HEK293 (cell line): ENCODE measurements at regions not wholly inside any gene's neighbourhood (a gene's known extent, or its start where the extent isn't known, plus 50 kb on each side); places are given as distances from the start of the nearest gene placed in this dataset.

Experiments
- CTCF ChIA-PET: fragments of 350-600 bp; formaldehyde crosslinking; extraction: SDS; loops from one replicate; lab custom pipeline; 2021; ENCODE audit warnings: antibody characterized with exemption; lab: Yijun Ruan, JAX
- POLR2A ChIA-PET: fragments of 300-600 bp; formaldehyde crosslinking; extraction: SDS; loops from one replicate; lab custom pipeline; 2020; ENCODE audit warnings: antibody characterized with exemption, inconsistent platforms; lab: Yijun Ruan, JAX
- H3K27ac ChIP-seq: fragments of 200-500 bp; sonication (Bioruptor generic); 2 replicates; pipeline ENCODE4 v1.5.1; 2014; ENCODE audit warnings: low read depth, low read length, control low read depth, inconsistent platforms; ENCODE audit errors: extremely low read depth
- H3K36me3 ChIP-seq, 2 experiments: fragments of 200-500 bp in 1 of 2; sonication (Bioruptor generic) in 1 of 2; 1 replicate in 1 of 2; 2 replicates in 1 of 2; pipeline ENCODE4 v1.5.1; 2014 to 2017; ENCODE audit warnings: inconsistent platforms in 2 of 2, low read length in 2 of 2; ENCODE audit not compliant: control insufficient read depth in 2 of 2, insufficient read depth in 1 of 2
- H3K4me1 ChIP-seq: fragments of 200-500 bp; sonication (Bioruptor generic); 2 replicates; pipeline ENCODE4 v1.5.1; 2014; ENCODE audit warnings: mild to moderate bottlenecking, low read length, inconsistent platforms; ENCODE audit not compliant: control insufficient read depth, insufficient read depth
- H3K4me3 ChIP-seq: 2 replicates; pipeline ENCODE4 v1.5.1; 2011; ENCODE audit warnings: low read depth, mild to moderate bottlenecking, control low read depth, low read length, moderate library complexity
- H3K9me3 ChIP-seq: fragments of 200-500 bp; sonication (Bioruptor generic); 2 replicates; pipeline ENCODE4 v1.5.1; 2014; ENCODE audit warnings: low read depth, low read length, inconsistent platforms; ENCODE audit not compliant: control insufficient read depth, insufficient read depth
- BCL11A ChIP-seq: fragments of 450-650 bp; formaldehyde crosslinking; IDR thresholded peaks from 2 replicates; pipeline ENCODE4 v1.5.1; 2016; ENCODE audit warnings: low read depth, missing biosample characterization, missing genetic modification characterization
- HOXC10 ChIP-seq: sonication (generic); formaldehyde crosslinking; IDR thresholded peaks from 2 replicates; pipeline ENCODE4 v1.8.1; 2023; ENCODE audit warnings: mild to moderate bottlenecking, missing genetic modification reagents
- KLF8 ChIP-seq: fragments of 450-650 bp; formaldehyde crosslinking; IDR thresholded peaks from 2 replicates; pipeline ENCODE4 v1.5.1; 2016; ENCODE audit warnings: missing biosample characterization, missing genetic modification characterization
- MYNN ChIP-seq: fragments of 450-650 bp; formaldehyde crosslinking; IDR thresholded peaks from 2 replicates; pipeline ENCODE4 v1.5.1; 2016; ENCODE audit warnings: missing biosample characterization, missing genetic modification characterization, borderline replicate concordance
- ZBTB1 ChIP-seq: fragments of 450-650 bp; formaldehyde crosslinking; IDR thresholded peaks from 2 replicates; pipeline ENCODE4 v1.5.1; 2016; ENCODE audit warnings: missing biosample characterization, missing genetic modification characterization
- ZBTB10 ChIP-seq: fragments of 450-650 bp; formaldehyde crosslinking; IDR thresholded peaks from 2 replicates; pipeline ENCODE4 v1.5.1; 2016; ENCODE audit warnings: missing biosample characterization, missing genetic modification characterization
- ZNF2 ChIP-seq: fragments of 450-650 bp; formaldehyde crosslinking; IDR thresholded peaks from 2 replicates; pipeline ENCODE4 v1.5.1; 2016; ENCODE audit warnings: missing biosample characterization, missing genetic modification characterization
- ZNF324 ChIP-seq: fragments of 450-650 bp; formaldehyde crosslinking; IDR thresholded peaks from 2 replicates; pipeline ENCODE4 v1.5.1; 2016; ENCODE audit warnings: missing biosample characterization, missing genetic modification characterization
- ZNF350 ChIP-seq: fragments of 450-650 bp; formaldehyde crosslinking; IDR thresholded peaks from 2 replicates; pipeline ENCODE4 v1.5.0; 2017; ENCODE audit warnings: missing biosample characterization, mild to moderate bottlenecking, missing genetic modification characterization
- ZNF362 ChIP-seq: fragments of 450-650 bp; formaldehyde crosslinking; IDR thresholded peaks from 2 replicates; pipeline ENCODE4 v1.5.1; 2016; ENCODE audit warnings: missing biosample characterization, missing genetic modification characterization
- ZNF366 ChIP-seq: fragments of 450-650 bp; formaldehyde crosslinking; conservative IDR thresholded peaks from 2 replicates; pipeline ENCODE4 v1.5.1; 2016; ENCODE audit warnings: missing biosample characterization, missing genetic modification characterization
- ZNF391 ChIP-seq: fragments of 450-650 bp; formaldehyde crosslinking; IDR thresholded peaks from 2 replicates; pipeline ENCODE4 v1.5.1; 2016; ENCODE audit warnings: low read depth, missing biosample characterization, missing genetic modification characterization, borderline replicate concordance
- ZNF48 ChIP-seq: fragments of 450-650 bp; formaldehyde crosslinking; IDR thresholded peaks from 2 replicates; pipeline ENCODE4 v1.5.1; 2016; ENCODE audit warnings: missing biosample characterization, missing genetic modification characterization
- ZNF501 ChIP-seq: fragments of 450-650 bp; formaldehyde crosslinking; IDR thresholded peaks from 2 replicates; pipeline ENCODE4 v1.5.1; 2016; ENCODE audit warnings: missing biosample characterization, missing genetic modification characterization
- ZNF529 ChIP-seq: fragments of 450-650 bp; formaldehyde crosslinking; IDR thresholded peaks from 2 replicates; pipeline ENCODE4 v1.5.1; 2017; ENCODE audit warnings: missing genetic modification characterization, missing biosample characterization; ENCODE audit not compliant: insufficient replicate concordance
- ZNF571 ChIP-seq: fragments of 450-650 bp; formaldehyde crosslinking; IDR thresholded peaks from 2 replicates; pipeline ENCODE4 v1.5.0; 2017; ENCODE audit warnings: missing biosample characterization, missing genetic modification characterization
- ZNF580 ChIP-seq: fragments of 450-650 bp; formaldehyde crosslinking; IDR thresholded peaks from 2 replicates; pipeline ENCODE4 v1.5.1; 2016; ENCODE audit warnings: missing biosample characterization, missing genetic modification characterization
- ZNF621 ChIP-seq: fragments of 450-650 bp; formaldehyde crosslinking; IDR thresholded peaks from 2 replicates; pipeline ENCODE4 v1.5.1; 2017; ENCODE audit warnings: missing biosample characterization, missing genetic modification characterization
- ZNF658 ChIP-seq: fragments of 450-650 bp; formaldehyde crosslinking; IDR thresholded peaks from 2 replicates; pipeline ENCODE4; 2016; ENCODE audit warnings: missing biosample characterization, missing genetic modification characterization
- ZNF660 ChIP-seq: fragments of 450-650 bp; IDR thresholded peaks from 2 replicates; pipeline ENCODE4 v1.5.1; 2018; ENCODE audit warnings: missing biosample characterization, mild to moderate bottlenecking, missing genetic modification characterization
- ZNF776 ChIP-seq: fragments of 450-650 bp; formaldehyde crosslinking; IDR thresholded peaks from 2 replicates; pipeline ENCODE4 v1.5.0; 2017; ENCODE audit warnings: missing biosample characterization, missing genetic modification characterization, borderline replicate concordance
- ZSCAN23 ChIP-seq: fragments of 450-650 bp; formaldehyde crosslinking; IDR thresholded peaks from 2 replicates; pipeline ENCODE4 v1.5.1; 2016; ENCODE audit warnings: missing biosample characterization, missing genetic modification characterization
- TF ChIP-seq, protein P1 (sequence below): fragments of 450-650 bp; formaldehyde crosslinking; IDR thresholded peaks from 2 replicates; pipeline ENCODE4 v1.5.1; 2016; ENCODE audit warnings: missing biosample characterization, missing genetic modification characterization, low read depth

- TF ChIP-seq BCL11A (no peak), ZNF529 (tag by site-specific recombination) (no peak), ZNF362 (tag by site-specific recombination) (no peak), ZNF350 (tag by site-specific recombination) (no peak), ZNF776 (tag by site-specific recombination) (no peak), ZNF658 (tag by site-specific recombination) (no peak), ZNF501 (tag by site-specific recombination) (no peak)
- TF ChIP-seq, protein P1, sequence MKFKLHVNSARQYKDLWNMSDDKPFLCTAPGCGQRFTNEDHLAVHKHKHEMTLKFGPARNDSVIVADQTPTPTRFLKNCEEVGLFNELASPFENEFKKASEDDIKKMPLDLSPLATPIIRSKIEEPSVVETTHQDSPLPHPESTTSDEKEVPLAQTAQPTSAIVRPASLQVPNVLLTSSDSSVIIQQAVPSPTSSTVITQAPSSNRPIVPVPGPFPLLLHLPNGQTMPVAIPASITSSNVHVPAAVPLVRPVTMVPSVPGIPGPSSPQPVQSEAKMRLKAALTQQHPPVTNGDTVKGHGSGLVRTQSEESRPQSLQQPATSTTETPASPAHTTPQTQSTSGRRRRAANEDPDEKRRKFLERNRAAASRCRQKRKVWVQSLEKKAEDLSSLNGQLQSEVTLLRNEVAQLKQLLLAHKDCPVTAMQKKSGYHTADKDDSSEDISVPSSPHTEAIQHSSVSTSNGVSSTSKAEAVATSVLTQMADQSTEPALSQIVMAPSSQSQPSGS (tag by site-specific recombination), result no peak
Observed at GRCh38 chr16:60419859-60420258, 1616.4 kb downstream of the CDH8 start (continued).

- no peak overlapping the region for H3K4me3 ChIP-seq
- TF ChIP-seq ZNF48 (tag by site-specific recombination), result no peak
- TF ChIP-seq ZNF621 (tag by site-specific recombination), result no peak
- no peak for TF ChIP-seq ZNF324 (tag by site-specific recombination)
- TF ChIP-seq ZNF580, result no peak
- TF ChIP-seq ZNF366 (tag by site-specific recombination), result no peak
- no peak for TF ChIP-seq ZNF391 (tag by site-specific recombination)
- TF ChIP-seq ZNF529 (tag by site-specific recombination), result no peak
- no peak for TF ChIP-seq HOXC10 (CRISPR knock-in tag)
- TF ChIP-seq ZNF571, result no peak
- TF ChIP-seq ZNF2 (tag by site-specific recombination), result no peak
- no peak for TF ChIP-seq ZSCAN23
- TF ChIP-seq, all 188 proteins: peak for 0
- CTCF ChIA-PET, result no interaction called here
- Histone ChIP-seq H3K4me1 (no peaks in the 10 kb centered on the region), H3K9me3 (no peaks in the 10 kb centered on the region), H3K36me3 (no peaks in the 10 kb centered on the region), H3K27ac (no peak overlapping the region)
- POLR2A ChIA-PET, result no interaction called here
Observed at GRCh38 chr16:60414613-60415012, 1621.6 kb downstream of the CDH8 start.

DNA sequence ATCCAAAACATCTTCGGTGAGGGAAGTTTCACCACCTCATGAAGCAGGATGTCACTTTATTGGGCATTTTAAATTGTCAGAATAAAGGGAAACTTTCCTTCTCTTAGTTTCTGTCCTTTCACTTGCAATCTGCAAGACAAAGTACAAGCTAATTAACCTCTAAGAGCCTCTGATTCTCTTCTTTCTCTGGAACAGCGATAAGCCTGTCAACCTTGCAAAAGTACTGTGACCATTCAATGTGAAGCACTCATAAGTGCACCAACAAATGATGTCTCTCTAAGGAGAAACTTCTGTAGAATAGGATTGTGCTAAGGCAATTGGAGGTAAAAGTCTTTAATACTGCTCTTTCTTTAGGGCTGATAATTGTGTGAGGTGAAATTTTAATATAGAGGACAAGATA, 1622.3 kb downstream of the CDH8 start:
- no peaks in the 10 kb centered on the region for H3K4me1 ChIP-seq
- no peaks in the 10 kb centered on the region for H3K36me3 ChIP-seq
- TF ChIP-seq MYNN (tag by site-specific recombination), result no peak
- TF ChIP-seq ZBTB10 (tag by site-specific recombination), result no peak
- TF ChIP-seq ZNF660 (tag by site-specific recombination), result no peak
- no peak for TF ChIP-seq KLF8 (tag by site-specific recombination)
- no peak for TF ChIP-seq ZBTB1
- no peaks in the 10 kb centered on the region for H3K9me3 ChIP-seq
- no peak overlapping the region for H3K4me3 ChIP-seq
- POLR2A ChIA-PET, result no interaction called here
- H3K27ac ChIP-seq, result no peak overlapping the region
- CTCF ChIA-PET, result no interaction called here
